Smooth muscle cell (in vitro differentiated cells): ENCODE measurements at regions not wholly inside any gene's neighbourhood (a gene's known extent, or its start where the extent isn't known, plus 50 kb on each side); places are given as distances from the start of the nearest gene placed in this dataset.

ENCODE experiments used
- DNase-seq: peaks from one replicate; lab custom pipeline; 2025; ENCODE audit not compliant: unreplicated experiment; lab: John Stamatoyannopoulos, UW
- H2AFZ ChIP-seq: fragments of 200-600 bp; sonication (generic); 2 replicates; pipeline ENCODE4 v1.6.0; 2016; ENCODE audit warnings: antibody characterized with exemption, low read depth, mild to moderate bottlenecking
- H3F3A ChIP-seq: fragments of 200-600 bp; sonication (generic); 2 replicates; pipeline ENCODE4 v1.6.0; 2017; ENCODE audit warnings: antibody characterized with exemption, low read depth
- H3K27ac ChIP-seq: fragments of 200-600 bp; sonication (generic); 2 replicates; pipeline ENCODE4 v1.5.1; 2016; ENCODE audit warnings: low read depth, mild to moderate bottlenecking
- H3K27me3 ChIP-seq: fragments of 200-600 bp; sonication (generic); 2 replicates; pipeline ENCODE4 v1.6.1; 2016; ENCODE audit warnings: low read depth, mild to moderate bottlenecking
- H3K36me3 ChIP-seq: fragments of 200-600 bp; sonication (generic); 2 replicates; pipeline ENCODE4 v1.5.1; 2016; ENCODE audit warnings: low read depth
- H3K4me1 ChIP-seq: fragments of 200-600 bp; sonication (generic); 2 replicates; pipeline ENCODE4 v1.5.1; 2016; ENCODE audit warnings: low read depth
- H3K4me2 ChIP-seq: fragments of 200-600 bp; sonication (generic); 2 replicates; pipeline ENCODE4 v1.6.0; 2016; ENCODE audit warnings: mild to moderate bottlenecking
- H3K4me3 ChIP-seq: fragments of 200-600 bp; sonication (generic); 2 replicates; pipeline ENCODE4 v1.5.1; 2016; ENCODE audit warnings: mild to moderate bottlenecking
- H3K79me2 ChIP-seq: fragments of 200-600 bp; sonication (generic); 2 replicates; pipeline ENCODE4 v1.6.0; 2016; ENCODE audit warnings: low read depth, mild to moderate bottlenecking
- H3K9ac ChIP-seq: fragments of 200-600 bp; sonication (generic); 2 replicates; pipeline ENCODE4 v1.6.0; 2016; ENCODE audit warnings: low read depth
- H3K9me3 ChIP-seq: fragments of 200-600 bp; sonication (generic); replicated peaks from 2 replicates; pipeline ENCODE4 v1.5.1; 2016; ENCODE audit warnings: low read depth
- H4K20me1 ChIP-seq: fragments of 200-600 bp; sonication (generic); 2 replicates; pipeline ENCODE4 v1.6.0; 2016; ENCODE audit warnings: low read depth
- WGBS: methylation state at CpG from one replicate; pipeline ENCODE4 v1.1.7; 2016; ENCODE audit warnings: low lambda C conversion rate; 5-methylcytosine and 5-hydroxymethylcytosine counted together
- TF ChIP-seq, protein P1 (sequence below): fragments of 200-600 bp; sonication (generic); IDR thresholded peaks from 2 replicates; pipeline ENCODE4 v1.5.1; 2017; ENCODE audit warnings: borderline replicate concordance, mild to moderate bottlenecking, antibody characterized with exemption; ENCODE audit not compliant: insufficient read depth, poor library complexity, severe bottlenecking

DNA sequence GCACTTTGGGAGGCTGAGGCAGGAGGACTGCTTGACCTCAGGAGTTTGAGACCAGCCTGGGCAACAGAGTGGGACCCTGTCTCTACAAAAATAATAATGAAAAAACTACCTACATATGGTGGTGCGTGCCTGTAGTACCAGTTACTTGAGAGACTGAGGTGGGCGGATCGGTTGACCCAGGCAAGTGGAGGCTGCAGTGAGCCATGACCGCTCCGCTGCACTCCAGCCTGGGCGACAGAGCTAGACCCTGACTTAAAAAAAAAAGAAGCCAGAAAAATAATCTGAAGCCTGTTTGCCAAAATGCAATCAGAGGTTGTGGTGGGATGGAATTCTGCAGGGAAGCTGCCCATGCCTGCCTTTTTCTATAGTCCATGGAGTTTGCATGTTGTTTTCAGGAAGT lies 50.4 kb upstream of the GGTA1 start:
- no peaks in the 10 kb centered on the region for H3K4me1 ChIP-seq
- no peaks in the 10 kb centered on the region for H3K27me3 ChIP-seq
- no peaks in the 10 kb centered on the region for H3K79me2 ChIP-seq
- H3K4me2 ChIP-seq = peak overlapping the region; percentile 86
- H3K4me3 ChIP-seq = peak overlapping the region; percentile 50
- no peak overlapping the region for H3K9ac ChIP-seq
- no peaks in the 10 kb centered on the region for H4K20me1 ChIP-seq
- H3K27ac ChIP-seq = no peak overlapping the region
- 92% methylated on average over 6 of the region's 6 CpGs for WGBS
- H3K36me3 ChIP-seq = no peaks in the 10 kb centered on the region
- no peaks in the 10 kb centered on the region for H3K9me3 ChIP-seq
- TF ChIP-seq, protein P1, sequence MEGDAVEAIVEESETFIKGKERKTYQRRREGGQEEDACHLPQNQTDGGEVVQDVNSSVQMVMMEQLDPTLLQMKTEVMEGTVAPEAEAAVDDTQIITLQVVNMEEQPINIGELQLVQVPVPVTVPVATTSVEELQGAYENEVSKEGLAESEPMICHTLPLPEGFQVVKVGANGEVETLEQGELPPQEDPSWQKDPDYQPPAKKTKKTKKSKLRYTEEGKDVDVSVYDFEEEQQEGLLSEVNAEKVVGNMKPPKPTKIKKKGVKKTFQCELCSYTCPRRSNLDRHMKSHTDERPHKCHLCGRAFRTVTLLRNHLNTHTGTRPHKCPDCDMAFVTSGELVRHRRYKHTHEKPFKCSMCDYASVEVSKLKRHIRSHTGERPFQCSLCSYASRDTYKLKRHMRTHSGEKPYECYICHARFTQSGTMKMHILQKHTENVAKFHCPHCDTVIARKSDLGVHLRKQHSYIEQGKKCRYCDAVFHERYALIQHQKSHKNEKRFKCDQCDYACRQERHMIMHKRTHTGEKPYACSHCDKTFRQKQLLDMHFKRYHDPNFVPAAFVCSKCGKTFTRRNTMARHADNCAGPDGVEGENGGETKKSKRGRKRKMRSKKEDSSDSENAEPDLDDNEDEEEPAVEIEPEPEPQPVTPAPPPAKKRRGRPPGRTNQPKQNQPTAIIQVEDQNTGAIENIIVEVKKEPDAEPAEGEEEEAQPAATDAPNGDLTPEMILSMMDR = no peak
- peak overlapping the region; percentile 78 for H2AFZ ChIP-seq
- no peaks in the 10 kb centered on the region for H3F3A ChIP-seq
- DNase-seq = no peak

DNA sequence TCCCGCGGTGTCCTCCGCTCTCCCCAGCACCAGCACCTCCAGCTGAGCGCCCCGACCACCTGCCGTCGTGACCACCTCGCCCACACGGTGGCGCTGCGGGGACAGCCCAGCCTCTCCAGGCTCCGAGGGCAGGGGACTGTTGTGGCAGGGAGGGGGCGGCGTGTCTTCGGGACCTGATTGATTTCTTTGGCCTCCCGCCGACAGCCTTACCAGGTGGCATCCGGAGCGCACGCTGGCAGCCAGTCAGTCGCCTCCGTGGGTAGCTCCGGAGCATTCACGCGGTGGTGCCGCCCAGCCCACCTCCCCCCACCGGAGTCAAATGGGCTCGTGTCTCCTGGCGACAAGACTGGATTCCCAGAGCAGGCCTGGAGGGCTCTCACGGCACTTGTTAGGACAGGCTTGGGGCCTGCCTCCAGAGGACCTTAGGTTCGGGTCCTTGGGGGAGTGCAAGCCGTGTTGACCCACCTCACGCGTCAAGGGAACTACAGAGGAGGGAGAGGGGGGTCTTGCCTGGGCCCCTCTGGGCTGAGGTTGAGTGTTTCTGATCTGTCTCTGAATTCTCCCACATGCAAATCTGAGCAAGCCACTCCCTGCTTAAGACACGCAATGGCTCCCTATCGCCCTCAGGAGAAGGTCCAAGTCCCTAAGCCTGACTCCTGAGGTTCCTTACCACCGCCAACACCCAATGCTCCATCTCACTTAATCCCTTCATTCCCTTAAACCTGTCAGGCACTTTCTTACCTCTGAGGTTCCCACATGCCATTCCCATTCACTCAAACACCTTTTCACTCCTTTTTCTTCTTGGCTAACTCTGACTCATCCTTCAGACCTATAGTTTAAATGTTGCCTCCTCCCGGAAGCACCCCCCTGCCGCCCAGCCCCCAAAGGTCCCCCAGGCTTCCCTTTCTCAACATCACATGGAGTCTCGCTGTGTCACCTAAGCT lies 51.2 kb upstream of the GGTA1 start:
- peak overlapping the region; percentile 78 for H2AFZ ChIP-seq
- TF ChIP-seq, protein P1 = peak; percentile 88
- WGBS = 19% methylated on average over 32 of the region's 40 CpGs

DNA sequence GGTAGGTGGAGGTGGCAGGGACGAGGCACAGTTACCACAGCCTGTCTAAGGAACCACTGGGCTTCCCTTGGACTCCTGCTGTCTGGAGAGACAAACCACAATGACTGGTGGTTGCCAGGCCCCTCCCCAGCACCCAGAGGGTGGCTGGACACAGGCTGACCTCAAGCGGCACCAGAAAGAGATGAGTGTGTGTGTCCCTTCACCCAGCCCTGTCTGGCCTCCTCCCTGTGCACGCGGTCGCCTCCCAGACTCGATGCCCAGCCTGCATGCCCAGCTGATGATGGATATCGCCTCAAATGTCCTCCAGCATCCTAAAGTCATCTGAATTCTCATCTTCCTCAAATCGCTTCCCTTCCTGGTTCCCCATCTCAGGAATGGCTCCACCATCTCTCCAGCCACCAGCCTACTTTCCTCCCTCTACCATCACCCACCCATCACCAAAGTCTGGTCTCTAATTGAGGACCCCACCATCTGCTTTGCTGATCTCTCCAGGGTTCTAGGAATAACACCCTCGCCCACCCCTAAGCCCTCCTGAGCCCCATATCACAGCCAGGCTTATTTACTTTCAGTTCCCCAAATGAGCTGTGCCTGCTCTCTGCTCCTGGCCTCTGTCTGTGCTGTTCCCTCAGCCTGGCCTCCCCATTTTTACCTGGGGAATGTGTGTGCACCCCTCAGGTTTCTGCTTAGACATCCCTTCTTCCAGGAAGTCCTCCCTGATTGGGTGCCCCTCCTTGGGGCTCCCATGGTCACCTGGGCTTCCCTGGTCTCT lies 52.5 kb upstream of the GGTA1 start:
- DNase-seq = no peak
- Histone ChIP-seq H3K36me3 (no peaks in the 10 kb centered on the region), H3K4me1 (peaks cover 8% of the 10 kb centered on the region), H2AFZ (no peak overlapping the region), H3K4me3 (no peak overlapping the region), H3F3A (peaks cover 3% of the 10 kb centered on the region), H3K27ac (no peak overlapping the region), H3K79me2 (no peaks in the 10 kb centered on the region), H3K4me2 (no peak overlapping the region), H3K27me3 (no peaks in the 10 kb centered on the region), H3K9ac (no peak overlapping the region), H3K9me3 (no peaks in the 10 kb centered on the region), H4K20me1 (no peaks in the 10 kb centered on the region)
- TF ChIP-seq, protein P1 = no peak
- WGBS = 83% methylated on average over 9 of the region's 9 CpGs

More for the DNA sequence above, 51.2 kb upstream of the GGTA1 start:
- Histone ChIP-seq H3K27me3 (no peaks in the 10 kb centered on the region), H3K36me3 (no peaks in the 10 kb centered on the region), H3K79me2 (no peaks in the 10 kb centered on the region), H3K4me1 (no peaks in the 10 kb centered on the region), H3K4me3 (peak overlapping the region; percentile 50), H3K4me2 (peak overlapping the region; percentile 86), H3K9ac (no peak overlapping the region), H3K9me3 (no peaks in the 10 kb centered on the region), H3F3A (no peaks in the 10 kb centered on the region), H3K27ac (no peak overlapping the region), H4K20me1 (no peaks in the 10 kb centered on the region)
- DNase-seq = peak; percentile 68
